HG03060 (cell line): ENCODE measurements at regions not wholly inside any gene's neighbourhood (a gene's known extent, or its start where the extent isn't known, plus 50 kb on each side); places are given as distances from the start of the nearest gene placed in this dataset.
"Not testable (repeated sequence)": the region's sequence is repeated elsewhere in the genome, so short reads cannot be mapped to it uniquely, and the experiment has no call there.

Experiments used
- ATAC-seq: cut with Tn5 transposase; IDR thresholded peaks from one replicate; pipeline ENCODE4 v1.9.1; 2021; ENCODE audit warnings: low read depth, moderate number of reproducible peaks; ENCODE audit not compliant: unreplicated experiment

DNA sequence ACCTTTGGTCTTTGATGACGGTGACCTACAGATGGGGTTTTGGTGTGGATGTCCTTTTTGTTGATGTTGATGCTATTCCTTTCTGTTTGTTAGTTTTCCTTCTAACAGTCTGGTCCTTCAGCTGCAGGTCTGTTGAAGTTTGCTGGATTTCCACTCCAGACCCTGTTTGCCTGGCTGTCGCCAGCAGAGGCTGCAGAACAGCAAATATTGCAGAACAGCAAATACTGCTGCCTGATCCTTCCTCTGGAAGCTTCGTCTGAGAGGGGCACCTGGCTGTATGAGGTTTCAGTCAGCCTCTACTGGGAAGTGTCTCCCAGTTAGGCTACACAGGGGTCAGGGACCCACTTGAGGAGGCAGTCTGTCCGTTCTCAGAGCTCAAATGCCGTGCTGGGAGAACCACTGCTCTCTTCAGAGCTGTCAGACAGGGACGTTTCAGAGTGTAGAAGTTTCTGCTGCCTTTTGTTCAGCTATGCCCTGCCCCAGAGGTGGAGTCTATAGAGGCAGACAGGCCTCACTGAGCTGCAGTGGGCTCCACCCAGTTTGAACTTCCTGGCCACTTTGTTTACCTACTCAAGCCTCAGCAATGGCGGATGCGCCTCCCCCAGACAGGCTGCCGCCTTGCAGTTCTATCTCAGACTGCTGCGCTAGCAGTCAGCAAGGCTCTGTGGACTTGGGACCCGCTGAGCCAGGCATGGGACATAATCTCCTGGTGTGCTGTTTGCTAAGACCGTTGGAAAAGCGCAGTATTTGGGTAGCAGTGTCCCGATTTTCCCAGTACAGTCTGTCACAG is 156.4 kb upstream of the NR3C2 start:
- not testable (repeated sequence) for ATAC-seq

GRCh38 chr4:148589182-148589581 is 147.0 kb upstream of the NR3C2 start:
- ATAC-seq, result no peak

GRCh38 chr4:148575577-148575976 is 133.4 kb upstream of the NR3C2 start:
- no peak for ATAC-seq

DNA sequence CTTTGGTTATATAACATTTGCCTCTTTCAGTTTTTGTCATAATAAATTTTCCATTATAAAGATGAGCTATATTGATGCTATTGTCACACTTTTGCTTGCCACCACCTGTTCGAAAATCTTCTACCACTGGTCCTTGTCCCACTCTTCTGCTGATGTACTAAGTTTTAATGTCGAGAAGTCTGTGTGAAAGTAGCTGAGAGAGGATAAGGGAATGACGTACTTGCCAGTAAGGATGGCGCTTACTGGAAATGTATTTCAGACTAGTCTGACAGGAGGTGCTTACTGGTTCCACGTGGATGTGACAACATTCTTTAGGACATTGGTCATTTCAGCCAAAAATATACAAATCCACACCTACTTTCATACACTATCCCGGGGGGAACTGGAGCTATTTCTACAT is 132.7 kb upstream of the NR3C2 start:
- no peak for ATAC-seq

GRCh38 chr4:148574502-148574901 is 132.3 kb upstream of the NR3C2 start:
- no peak for ATAC-seq

GRCh38 chr4:148574066-148574465 is 131.9 kb upstream of the NR3C2 start:
- ATAC-seq, result no peak

GRCh38 chr4:148573296-148573695 is 131.1 kb upstream of the NR3C2 start:
- no peak for ATAC-seq

DNA sequence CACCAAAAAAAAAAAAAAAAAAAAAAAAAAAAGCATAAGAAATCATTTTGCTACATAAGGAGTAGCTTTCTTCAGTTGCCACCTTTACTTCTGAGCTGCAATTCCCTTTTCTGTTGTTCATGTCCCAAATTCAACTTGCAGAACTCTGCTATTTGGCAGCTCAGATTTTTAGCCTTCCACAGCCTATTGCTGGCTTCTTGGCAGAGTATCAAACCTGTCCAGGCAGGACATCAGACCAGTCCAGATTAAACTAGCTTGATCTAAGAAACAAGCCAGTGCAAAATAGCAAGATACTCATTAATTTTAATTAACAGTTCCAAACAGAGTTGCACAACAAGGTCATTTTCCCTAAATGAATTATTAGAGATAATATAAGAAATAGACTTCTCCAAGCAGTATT is 123.6 kb upstream of the NR3C2 start:
- ATAC-seq, result no peak

DNA sequence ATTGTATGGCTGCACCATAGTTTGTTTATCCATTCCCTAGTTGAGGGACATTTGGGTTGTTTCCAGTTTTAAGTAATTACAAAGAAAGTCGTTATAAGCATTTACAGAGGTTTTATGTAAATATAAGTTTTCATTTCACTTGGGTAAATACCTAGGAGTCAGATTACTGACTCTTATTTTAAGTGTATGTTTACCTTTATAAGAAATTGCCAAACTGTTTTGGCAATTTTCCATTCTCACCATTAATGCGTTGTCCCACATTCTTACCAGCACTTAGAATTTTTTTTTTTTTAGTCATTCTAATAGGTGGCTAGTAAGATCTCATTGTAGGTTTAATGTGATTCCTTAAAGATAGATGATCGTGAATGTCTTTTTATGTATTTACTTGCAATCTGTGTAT is 121.5 kb upstream of the NR3C2 start:
- no peak for ATAC-seq

DNA sequence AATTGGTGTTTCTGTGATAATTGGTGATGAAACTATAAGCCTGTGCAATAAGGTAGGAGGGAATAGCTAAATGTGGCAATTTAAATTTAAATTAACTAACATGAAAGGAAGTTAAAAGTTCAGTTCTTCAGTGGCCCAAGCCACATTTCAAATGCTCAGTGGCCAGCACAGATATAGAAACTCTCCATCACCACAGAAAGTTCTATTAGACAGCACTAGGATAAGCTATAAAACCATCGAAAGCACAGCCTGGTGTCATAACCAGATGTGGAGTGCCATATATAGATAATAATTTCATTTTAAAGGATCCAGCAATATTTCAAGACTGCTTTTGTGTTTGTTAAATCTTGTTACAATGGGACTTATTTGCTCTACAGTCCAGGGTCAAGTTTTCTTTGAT is 119.3 kb upstream of the NR3C2 start:
- no peak for ATAC-seq

DNA sequence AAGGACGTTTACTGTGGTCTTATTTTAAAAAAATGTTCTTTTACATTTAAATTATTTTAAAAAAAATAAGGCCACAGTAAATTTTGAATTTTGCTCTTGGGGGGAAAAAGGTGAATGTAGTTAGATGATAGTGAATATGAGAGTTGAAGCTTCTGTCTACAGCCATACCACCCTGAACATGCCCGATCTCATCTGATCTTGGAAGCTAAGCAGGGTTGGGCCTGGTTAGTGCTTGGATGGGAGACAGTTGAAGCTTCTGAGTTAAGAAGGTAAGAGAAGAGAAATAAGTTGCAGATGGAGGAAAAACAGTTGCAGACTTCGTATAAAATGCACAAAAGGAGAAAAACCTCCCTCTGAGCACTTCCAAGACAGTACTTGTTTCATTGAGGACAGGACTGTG is 115.6 kb upstream of the NR3C2 start:
- ATAC-seq, result no peak

DNA sequence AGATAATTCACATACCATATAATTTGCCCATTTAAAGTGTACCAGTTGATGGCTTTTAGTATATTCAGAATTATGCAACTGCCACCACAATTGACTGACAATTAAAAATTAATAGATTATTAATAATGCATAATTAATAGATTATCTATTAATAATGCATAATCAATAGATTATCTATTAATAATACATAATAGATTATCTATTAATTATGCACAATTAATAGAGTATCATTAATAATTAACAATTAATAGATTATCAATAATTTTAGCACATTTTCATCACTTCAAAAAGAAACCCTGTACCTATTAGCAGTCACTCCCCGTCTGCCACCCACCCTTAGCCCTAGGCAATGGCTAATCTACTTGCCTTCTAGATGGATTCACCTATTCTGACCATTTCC is 108.6 kb upstream of the NR3C2 start:
- no peak for ATAC-seq

DNA sequence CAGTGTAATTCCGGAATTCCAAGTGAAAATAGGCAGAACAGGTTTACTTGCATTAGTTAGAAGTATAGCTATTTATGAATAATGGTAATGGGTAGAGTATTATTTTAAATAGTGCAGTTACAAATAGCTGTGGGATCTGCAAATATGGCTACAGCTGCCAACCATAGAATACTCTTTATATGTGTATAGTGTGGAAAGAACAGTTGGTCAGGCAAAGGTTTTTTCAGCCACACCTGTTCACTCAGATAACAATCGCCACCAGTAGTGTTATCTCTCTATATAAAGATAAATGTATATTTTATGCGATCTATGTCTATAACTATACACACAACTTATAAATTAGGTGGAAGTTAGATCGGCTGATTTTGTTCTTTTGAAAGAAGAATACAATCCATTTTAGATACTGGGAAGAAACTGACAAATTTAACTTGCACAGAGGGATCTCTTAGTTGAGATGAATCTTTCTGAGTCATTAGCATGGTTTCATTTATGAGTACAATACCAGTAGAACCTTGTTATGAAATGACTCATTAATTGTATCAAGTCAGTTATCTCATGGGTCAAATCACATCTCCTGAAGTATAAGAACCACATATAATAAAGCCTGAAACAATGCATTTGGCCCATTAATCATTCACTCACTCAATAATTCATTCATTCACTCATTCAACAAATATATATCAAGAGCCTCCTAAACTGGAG is 100.9 kb upstream of the NR3C2 start:
- no peak for ATAC-seq

DNA sequence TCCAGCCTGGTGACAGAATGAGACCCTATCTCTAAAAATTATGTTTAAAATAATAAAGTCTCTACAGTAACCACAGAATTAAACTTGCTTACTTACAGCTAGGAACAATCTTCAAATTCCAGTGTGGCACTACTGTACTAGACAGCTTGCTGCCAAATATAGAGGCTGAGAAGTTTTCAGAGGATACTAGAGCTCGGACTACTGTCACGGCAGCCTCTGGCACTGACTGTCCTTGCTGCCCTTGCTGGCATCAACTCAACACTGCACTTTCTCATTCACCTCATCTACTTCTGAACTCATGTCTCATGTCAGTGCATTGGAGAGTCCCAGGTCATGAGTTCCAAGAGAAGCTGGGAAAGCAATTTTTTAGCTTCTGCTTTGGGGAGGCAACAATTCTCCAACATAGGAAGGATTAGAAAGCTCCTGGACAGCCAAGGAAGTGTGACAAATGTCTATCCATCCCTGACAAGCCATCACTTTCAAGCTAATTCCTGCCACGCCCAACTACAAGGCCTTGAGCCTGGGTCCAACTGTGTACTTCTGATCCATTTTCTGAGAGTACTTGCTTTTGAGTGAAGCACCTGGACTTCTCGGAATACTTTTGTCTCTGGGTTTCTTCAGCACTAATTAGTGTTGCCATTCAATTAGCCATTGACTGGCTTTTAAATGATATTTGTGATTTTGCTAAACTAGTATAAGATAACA is 98.6 kb upstream of the NR3C2 start:
- ATAC-seq, result no peak

- no peak for ATAC-seq
These were observed 97.2 kb upstream of the NR3C2 start for GRCh38 chr4:148539387-148539786.

DNA sequence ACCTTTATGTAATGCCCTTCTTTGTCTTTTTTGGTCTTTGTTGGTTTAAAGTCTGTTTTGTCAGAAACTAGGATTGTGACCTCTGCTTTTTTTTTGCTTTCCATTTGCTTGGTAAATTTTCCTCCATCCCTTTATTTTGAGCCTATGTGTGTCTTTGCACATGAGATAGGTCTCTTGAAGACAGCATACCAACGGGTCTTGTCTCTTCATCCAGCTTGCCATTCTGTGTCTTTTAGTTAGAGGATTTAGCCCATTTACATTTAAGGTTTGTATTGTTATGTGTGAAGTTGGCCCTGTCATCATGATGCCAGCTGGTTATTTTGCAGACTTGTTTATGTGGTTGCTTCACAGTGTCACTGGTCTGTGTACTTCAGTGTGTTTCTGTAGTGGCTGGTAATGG is 91.6 kb upstream of the NR3C2 start:
- ATAC-seq, result not testable (repeated sequence)

- ATAC-seq, result no peak
These were observed 87.9 kb upstream of the NR3C2 start for GRCh38 chr4:148530114-148530513.

GRCh38 chr4:148527571-148527970 is 85.4 kb upstream of the NR3C2 start:
- no peak for ATAC-seq

GRCh38 chr4:148522995-148523394 is 80.8 kb upstream of the NR3C2 start:
- ATAC-seq, result no peak

GRCh38 chr4:148515248-148515647 is 73.0 kb upstream of the NR3C2 start:
- ATAC-seq, result no peak

GRCh38 chr4:148514581-148514980 is 72.4 kb upstream of the NR3C2 start:
- ATAC-seq, result no peak

- no peak for ATAC-seq
These were observed 71.8 kb upstream of the NR3C2 start for GRCh38 chr4:148514041-148514440.
